GM18907 (cell line): ENCODE measurements at regions not wholly inside any gene's neighbourhood (a gene's known extent, or its start where the extent isn't known, plus 50 kb on each side); places are given as distances from the start of the nearest gene placed in this dataset.
"Not testable (repeated sequence)": the region's sequence is repeated elsewhere in the genome, so short reads cannot be mapped to it uniquely, and the experiment has no call there.

Experiments used
- ATAC-seq: cut with Tn5 transposase; IDR thresholded peaks from one replicate; pipeline ENCODE4 v1.9.1; 2021; ENCODE audit warnings: mild to moderate bottlenecking, moderate library complexity; ENCODE audit not compliant: unreplicated experiment

DNA sequence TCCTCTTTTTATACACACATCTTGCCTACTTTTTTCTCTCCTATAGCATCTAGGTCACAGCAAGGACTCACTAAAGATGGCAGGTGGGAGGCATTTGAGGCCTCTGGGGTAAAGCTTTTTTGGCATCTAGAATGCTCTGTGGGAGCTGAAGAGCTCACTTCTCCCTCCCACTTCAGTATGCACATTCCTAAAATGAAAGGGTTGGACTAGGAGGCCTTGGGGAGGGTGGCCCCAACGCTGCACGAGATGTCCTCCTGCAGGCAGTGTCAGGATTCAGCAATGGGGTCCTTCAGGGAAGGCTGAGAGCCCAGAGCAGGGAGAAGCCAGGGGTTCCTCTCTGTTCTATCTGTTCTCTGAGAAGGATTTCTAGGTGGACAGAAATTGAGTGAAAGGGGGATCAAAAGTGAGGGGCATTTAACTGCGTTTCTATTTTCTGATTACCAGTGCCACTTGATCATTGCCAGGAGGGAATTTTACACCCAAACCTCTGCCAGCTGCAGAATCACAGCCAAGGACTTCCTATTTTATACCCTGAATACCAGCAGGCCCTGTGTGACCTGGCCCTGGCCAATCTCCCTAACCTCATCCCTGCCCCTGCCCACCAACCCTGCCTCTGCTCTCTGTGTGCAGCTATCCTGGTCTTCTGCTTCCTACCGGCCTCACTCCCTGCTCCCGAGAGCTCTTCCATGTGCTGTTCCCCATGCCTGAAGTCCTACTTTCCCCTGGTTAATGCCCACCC is 186.2 kb downstream of the CYP26B1 start:
- ATAC-seq = no peak

DNA sequence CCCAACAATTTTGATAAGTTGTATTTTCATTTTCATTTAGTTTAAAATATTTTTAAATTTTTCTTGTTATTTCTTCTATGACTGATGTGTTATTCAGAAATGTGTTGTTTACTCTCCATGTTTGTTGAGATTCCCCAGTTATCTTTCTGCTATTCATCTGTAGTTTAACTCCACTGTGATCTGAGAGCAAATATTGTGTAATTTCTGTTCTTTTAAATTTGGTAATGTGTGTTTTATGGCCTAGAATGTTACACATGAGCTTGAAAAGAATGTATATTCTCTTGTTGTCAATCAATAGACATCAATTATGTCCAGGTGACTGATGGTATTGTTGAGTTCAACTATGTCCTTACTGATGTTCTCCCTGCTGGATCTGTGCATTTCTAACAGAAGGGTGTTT is 188.2 kb downstream of the CYP26B1 start:
- no peak for ATAC-seq

DNA sequence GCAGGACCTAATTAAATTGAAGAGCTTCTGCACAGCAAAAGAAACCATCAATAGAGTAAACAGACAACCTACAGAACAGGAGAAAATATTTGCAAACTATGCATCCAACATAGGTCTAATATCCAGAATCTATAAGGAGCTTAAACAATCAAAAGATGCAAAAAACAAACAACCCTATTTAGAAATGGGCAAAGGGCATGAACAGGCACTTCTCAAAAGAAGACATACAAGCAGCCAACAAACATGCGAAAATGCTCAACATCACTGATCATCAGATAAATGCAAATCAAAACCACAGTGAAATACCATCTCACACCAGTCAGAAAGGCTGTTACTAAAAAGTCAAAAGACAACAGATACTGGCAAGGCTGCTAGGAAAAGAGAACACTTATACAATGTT is 189.2 kb downstream of the CYP26B1 start:
- ATAC-seq = not testable (repeated sequence)

- ATAC-seq = no peak
Measured at GRCh38 chr2:71952572-71953188, 195.0 kb downstream of the CYP26B1 start.

GRCh38 chr2:71951718-71952404 is 195.8 kb downstream of the CYP26B1 start:
- ATAC-seq = no peak

DNA sequence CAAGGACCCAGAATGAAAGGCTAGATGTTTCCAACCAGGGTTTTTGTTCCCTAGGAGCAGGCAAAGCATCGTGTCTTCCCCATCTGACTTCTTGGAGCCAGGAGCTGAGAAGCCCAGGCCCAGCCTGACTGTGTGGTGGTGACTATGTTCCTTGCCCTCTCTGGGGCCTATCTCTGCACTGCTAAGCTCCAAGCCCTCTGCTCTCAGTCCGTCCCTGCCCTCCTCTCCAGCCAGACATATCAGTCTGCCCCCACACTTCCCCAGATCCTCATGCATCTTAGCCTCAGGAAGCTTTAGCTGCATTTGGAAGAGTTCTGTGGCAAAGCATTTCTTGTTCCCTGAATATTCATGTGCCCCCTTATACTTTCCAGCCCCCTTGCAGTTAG is 196.6 kb downstream of the CYP26B1 start:
- ATAC-seq = no peak

DNA sequence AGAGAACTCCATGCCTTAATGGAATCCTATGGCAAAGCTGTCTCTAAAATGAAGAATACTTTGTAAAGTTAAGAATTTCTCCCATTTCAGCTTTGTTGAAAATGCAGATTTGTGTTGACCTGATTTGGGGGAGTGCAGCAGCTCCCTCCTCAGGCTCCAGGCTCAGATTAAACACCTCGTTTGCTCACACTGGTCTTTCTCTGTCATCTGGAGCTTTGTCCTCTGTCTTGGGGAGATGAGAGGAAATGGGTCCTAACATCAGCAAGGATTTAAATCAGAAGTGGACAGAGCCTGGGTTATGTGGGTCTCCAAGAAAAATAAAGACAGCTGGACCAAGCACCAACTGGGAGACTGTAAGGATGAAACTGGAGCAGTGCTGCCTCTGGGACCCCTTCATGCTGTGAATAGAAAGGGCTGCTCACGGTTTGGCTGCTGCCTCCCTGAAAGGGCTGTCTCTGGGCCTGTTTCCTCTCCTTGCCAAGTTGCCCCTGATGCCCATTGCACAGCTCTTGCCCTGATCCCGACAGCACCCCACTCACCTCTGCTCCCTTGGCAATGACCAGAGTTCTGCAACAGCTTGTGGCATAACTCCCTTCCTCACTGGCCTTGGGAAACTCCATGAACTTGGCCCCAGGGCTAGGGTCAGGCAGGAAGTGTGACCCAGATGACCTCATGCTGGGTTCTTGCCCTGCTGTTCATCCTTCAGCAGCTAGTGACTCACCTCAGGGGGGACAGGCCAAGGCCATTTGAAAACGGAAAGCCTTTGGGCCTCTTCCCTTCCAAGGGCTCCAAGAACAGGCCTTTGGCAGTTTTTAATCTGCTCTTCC is 197.2 kb downstream of the CYP26B1 start:
- ATAC-seq = no peak

DNA sequence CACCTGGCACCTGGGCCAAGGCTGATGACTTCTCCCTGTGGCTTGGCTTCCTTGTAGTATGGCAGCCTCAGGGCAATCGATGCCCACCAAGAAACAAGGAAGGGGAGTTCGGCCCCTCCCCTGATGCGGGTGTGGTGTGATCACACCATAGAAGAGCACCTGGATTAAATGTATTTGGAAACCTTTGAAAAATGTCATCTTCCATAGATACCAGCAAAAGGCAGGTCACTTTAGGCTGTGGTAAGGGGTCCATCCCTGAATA is 198.2 kb downstream of the CYP26B1 start:
- no peak for ATAC-seq

- no peak for ATAC-seq
Measured at GRCh38 chr2:71948781-71949536, 198.7 kb downstream of the CYP26B1 start.

DNA sequence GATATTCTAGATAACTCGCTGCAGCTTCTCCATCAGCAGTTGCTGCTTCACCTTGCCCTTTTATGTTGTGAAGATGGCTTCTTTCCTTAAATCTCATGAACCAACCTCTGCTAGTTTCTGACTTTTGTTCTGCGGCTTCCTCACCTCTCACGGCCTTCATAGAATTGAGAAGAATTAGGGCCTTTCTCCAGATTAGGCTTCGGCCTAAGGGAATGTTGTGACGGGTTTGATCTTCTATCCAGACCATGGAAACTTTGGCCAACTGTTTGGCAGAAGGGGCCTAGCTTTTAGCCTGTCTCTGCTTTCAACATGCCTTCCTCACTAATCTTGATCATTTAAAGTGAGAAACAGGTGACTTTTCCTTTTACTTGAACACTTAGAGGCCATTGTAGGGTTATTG is 199.9 kb downstream of the CYP26B1 start:
- no peak for ATAC-seq

DNA sequence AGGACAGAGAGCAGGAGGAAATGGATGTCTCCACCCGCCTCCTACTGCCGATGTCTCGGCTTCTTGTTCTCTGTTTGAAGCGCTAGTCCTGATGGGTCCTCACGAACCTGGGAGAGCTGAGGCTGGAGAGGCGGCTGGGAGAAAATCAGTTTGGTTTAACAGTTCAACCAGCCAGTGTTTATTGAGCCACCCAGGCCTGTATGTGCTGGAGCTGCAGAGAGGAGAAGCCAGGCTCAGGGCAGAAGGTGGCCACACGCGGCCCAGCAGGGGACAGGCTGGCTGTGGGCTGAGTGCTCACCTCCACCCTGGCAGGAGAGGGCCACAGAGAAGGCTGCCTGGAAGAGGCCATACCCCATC is 202.1 kb downstream of the CYP26B1 start:
- ATAC-seq = no peak

DNA sequence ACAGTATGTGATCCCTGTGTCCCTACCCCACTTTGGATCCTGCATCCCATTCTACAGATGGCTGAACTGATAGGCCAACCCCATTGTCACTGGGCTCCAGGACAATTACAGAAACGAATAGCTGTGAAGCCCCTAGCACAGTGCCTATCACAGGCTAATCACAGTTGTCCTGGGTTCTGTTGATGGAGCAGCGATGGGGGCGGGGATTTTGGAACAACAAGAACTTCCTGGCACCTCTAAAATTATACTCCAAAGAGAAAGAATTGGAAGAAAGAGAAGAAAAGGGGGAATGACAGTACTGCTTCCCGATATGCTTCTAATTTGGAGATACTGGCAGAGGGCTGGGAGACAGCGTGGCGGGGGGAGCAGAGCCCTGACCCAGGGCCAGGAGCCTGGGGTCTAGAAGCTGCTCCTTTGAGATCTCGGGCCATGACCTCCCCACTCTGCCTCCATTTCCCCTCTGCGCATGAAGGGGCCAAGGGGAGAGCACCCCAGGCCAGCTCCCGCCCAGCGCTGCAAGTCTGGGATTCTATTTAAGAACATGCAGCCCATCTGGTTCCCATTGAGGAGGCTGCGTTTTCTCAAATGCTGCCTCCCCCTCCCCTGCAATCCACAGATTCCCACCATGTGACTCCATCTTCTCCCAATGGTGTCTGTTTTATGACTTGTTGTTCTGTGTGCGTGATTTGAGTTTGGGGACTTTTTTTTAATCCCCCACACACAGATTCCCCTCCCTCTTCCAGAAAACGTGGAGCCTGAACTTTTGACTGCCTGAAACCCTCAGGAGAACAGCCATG is 202.7 kb downstream of the CYP26B1 start:
- no peak for ATAC-seq

- no peak for ATAC-seq
Measured at GRCh38 chr2:71944183-71944550, 203.5 kb downstream of the CYP26B1 start.

DNA sequence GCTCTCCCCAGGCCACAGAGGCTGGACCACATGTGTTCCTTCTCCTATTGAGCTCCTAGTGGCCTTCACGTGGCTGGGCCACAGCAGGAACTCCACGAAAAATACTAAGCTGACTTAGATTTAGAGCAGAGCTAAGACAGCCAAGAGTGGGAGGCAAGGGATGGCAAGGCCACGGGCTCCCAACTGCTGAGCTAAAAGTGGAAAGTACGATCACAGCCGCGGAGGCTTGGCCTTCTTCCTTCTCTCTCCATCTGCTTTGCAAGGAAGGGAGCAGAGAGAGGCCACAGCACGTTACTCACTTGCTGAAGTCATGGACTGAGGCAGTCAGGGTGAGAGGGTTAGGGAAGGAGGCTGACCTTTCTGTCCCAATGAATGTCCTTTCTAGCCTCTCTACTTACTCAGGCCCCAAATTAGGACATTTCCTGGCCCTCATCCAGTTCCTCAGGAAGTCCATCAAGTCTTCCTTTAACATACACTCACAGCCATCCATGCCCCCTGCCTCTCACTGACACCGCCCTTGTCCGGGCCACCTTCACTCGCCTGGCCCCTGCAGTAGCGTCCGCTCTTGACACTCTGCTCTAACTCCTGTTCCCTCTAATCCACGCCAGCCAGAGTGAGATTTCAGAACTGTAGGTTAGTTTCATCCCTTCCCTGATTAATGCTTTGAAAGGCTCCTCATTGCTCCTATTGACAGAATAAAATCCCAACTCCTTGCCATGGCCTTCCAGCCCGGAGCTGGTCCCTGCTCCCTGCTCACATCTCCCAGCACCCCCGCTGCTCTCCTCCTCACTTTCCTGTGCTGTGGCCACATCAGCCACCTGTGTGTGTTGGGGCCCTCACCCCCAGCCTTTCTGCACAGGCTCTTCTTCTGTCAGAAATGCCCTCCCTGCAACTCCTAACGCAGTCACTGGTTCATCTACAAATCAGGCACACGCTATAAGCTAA is 204.2 kb downstream of the CYP26B1 start:
- ATAC-seq = no peak

DNA sequence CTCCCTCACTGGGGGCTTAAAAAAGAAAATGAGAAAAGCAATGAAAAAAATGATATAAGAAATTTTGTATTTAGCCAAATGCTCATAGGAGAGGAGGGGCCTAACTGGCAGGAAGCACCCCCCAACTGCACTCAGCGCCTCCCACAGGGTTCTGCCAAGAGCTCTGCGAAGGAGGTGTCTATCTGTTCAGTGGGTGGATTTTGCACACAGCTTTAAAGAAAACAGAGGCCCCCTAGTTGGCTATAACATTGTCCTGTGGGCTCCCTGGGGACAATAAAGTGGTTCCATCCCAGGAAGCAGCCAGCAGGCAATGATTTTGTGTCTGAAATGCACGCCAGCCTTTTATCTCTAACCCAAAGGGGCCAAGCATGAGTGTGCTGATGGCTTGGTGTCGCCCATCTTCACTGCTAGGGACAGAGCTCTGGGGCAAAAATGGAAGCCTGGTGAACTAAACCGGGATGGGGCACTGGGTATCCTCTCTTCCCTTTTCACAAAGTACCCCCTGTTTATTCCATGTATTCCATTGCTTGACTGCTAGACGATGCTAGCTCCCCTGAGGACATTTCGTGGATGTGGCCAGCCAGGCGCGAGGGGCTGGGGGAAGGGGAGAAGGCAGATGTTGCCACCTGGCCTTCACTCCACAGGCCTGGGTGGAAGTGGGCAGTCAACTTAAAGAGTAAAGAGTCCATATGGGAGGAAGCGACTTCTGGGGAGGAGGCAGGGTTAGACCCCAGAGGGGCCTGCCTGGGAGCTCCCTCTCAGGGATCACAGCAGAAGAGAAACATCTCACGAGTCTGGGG is 205.7 kb downstream of the CYP26B1 start:
- ATAC-seq = no peak

DNA sequence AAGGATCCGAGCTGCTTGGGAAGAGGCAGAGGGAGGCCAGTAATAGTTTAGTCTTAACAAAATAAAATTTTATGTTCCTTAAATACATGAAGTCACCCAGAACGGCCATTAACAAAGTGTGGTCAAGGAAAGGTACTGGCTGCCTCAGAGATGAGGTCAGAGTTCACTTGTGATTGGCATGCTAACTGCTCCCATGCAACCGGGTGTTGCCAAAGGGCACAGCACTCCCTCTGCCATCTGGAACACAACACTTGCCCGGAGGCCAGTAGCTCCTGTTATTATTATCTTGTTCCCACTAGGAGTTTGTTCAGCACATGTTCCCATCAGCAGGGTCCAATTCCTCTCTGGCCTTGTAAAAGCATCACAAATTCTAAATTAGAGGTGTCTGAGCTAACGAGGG is 207.0 kb downstream of the CYP26B1 start:
- no peak for ATAC-seq

GRCh38 chr2:71939588-71940535 is 207.8 kb downstream of the CYP26B1 start:
- ATAC-seq = no peak
